Neural progenitor cell (in vitro differentiated cells): ENCODE measurements at regions not wholly inside any gene's neighbourhood (a gene's known extent, or its start where the extent isn't known, plus 50 kb on each side); places are given as distances from the start of the nearest gene placed in this dataset.

ENCODE experiments used
- CTCF ChIP-seq: fragments of 200-600 bp; sonication (generic); IDR thresholded peaks from 2 replicates; pipeline ENCODE4 v1.5.1; 2017; ENCODE audit warnings: antibody characterized with exemption, mild to moderate bottlenecking
- EZH2 ChIP-seq: fragments of 200-600 bp; sonication (generic); IDR thresholded peaks from 2 replicates; pipeline ENCODE4 v1.6.1; 2017; ENCODE audit warnings: antibody characterized with exemption, mild to moderate bottlenecking, moderate library complexity

GRCh38 chr11:119797123-119797611 lies 68.2 kb upstream of the NECTIN1 start:
- TF ChIP-seq CTCF, result no peak
- peak; percentile 5 for TF ChIP-seq EZH2
